Fibroblast of skin of right biceps (primary cell): ENCODE measurements at regions not wholly inside any gene's neighbourhood (a gene's known extent, or its start where the extent isn't known, plus 50 kb on each side); places are given as distances from the start of the nearest gene placed in this dataset.

Experiments
- DNase-seq: peaks from one replicate; pipeline ENCODE4 v3.0.0-alpha.2; 2013

DNA sequence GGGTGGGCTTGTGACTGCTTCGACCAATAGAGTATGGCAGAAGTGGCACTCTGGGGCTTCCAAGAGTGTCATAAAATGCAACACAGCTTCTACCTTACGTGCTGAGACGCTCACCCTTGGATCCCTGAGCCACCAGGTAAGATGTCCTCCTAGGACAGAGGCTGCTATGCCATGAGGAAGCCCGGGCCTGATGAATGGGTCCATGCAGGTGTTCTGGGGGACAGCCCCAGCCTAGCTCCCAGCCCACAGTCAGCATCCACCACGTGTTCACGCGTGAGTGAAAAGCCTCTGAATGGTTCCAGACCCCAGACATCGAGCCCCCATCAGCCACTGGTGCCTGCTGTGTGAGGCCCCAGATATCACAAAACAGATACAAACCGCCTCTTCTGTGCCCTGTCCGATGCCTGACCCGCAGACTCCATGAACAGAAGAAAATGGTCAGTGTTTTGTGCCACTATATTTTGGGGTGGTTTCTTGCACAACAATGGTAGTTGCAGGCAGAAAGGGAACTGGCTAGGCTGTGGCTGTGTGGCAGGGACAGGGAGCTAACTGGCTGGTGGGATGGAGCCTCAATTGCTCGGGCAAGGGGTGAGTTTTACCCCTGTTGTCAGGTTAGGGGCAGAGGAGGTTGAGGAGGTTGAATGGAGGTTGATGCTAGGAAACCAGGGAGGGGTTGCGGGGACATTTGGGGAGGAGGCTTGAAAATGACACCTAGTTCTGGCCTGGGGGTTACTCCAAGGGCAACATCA, 92.2 kb downstream of the LINGO1 start:
- DNase-seq = no peak

GRCh38 chr15:77538793-77539497, 93.8 kb downstream of the LINGO1 start:
- DNase-seq = no peak

- no peak for DNase-seq
Observed at GRCh38 chr15:77538027-77538451, 94.7 kb downstream of the LINGO1 start.

DNA sequence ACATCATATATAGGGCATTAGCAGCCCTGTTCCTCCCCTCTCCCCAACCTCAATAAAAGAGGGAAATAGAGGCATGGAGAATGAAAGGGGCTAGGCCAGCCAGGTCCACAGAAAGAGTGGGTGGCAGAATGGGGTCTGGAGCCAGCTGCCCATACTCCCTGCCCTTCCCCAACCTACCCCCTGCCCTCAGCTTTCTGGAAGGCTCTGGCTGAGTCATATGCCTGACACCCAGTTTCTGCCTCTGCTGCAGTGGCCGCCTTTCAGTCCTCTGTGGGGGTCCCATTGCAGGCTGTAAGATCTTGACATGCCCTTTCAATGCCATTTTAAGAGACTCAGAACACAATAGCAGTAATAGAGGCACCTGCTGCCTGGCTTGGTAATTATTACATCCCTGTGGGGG, 95.7 kb downstream of the LINGO1 start:
- no peak for DNase-seq

DNA sequence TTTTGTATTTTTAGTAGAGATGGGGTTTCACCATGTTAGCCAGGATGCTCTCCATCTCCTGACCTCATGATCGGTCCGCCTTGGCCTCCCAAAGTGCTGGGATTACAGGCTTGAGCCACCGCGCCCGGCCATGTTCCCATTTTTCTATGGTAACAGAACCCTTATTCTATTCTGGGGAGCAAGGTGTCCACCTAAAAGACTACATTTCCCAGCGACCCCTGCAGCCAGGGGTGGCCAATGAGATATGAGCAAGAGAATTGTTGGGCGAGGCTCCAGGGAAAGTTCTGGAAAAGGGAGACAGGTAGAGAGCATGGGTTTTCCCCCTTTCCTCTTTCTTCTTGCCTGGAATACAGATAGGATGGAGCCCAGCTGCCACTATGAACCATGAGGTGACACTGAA, 96.9 kb downstream of the LINGO1 start:
- no peak for DNase-seq
